HG02610 (cell line): ENCODE measurements at regions not wholly inside any gene's neighbourhood (a gene's known extent, or its start where the extent isn't known, plus 50 kb on each side); places are given as distances from the start of the nearest gene placed in this dataset.

Source experiments
- ATAC-seq: cut with Tn5 transposase; IDR thresholded peaks from one replicate; pipeline ENCODE4 v1.9.1; 2021; ENCODE audit warnings: mild to moderate bottlenecking, moderate library complexity; ENCODE audit not compliant: unreplicated experiment

DNA sequence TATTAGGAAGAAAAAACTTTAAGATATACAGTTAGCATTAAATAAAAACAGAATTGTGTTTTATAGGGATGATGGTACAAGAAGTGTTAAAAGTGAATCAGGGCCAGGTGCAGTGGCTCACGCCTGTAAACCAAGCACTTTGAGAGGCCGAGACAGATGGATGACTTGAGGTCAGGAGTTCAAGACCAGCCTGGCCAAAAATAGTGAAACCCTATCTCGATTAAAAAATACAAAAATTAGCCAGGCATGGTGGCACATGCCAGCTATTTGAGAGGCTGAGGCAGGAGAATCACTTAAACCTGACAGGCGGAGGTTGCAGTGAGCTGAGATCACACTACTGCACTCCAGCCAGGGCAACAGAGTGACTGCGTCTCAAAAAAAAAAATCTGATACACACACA, 282.9 kb upstream of the ATP10B start:
- no peak for ATAC-seq

- no peak for ATAC-seq
Observed at GRCh38 chr5:161134083-161134482, 282.1 kb upstream of the ATP10B start.

- no peak for ATAC-seq
Observed at GRCh38 chr5:161115941-161116340, 263.9 kb upstream of the ATP10B start.

- ATAC-seq, result no peak
Observed at GRCh38 chr5:161112371-161112770, 260.4 kb upstream of the ATP10B start.

DNA sequence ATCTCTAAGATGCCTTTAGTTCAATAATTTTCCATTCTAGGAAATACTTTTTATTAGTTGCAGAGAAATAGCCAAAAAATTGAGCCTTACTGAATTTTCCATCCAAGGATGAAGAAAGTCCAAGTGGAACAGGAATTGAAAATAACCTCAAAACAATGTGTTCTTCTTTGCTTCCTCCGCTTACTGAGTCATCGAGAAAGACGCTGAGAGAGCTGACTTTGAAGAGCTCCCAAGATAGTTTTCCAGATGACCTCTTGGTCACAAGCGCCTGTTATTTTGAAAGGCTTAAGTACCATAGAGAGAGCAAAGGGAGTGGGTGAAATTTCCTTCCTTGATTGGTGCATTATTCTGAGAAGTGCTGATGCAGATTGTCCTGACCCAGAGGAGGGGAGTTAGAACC, 253.5 kb upstream of the ATP10B start:
- no peak for ATAC-seq

- ATAC-seq, result no peak
Observed at GRCh38 chr5:161098516-161098915, 246.5 kb upstream of the ATP10B start.

DNA sequence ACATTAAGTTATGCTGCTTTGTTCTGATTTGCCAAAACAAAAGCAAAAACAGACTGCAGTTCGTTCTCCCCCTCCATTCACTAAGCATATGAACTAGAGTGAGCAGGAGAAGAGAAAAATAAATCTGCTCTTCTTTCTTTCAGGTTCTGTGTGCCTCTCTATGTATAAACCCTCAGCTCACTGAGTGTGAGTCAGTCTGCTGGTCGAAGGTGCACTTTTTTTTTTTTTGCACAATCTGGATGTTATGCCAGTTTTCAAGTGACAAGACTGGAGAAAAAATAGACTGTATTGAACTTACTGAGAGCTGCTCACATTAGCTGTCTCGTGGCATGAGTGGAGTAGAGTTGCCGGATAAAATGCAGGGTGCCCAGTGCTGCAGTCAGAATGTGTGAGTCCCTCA, 244.6 kb upstream of the ATP10B start:
- ATAC-seq, result no peak

GRCh38 chr5:161095953-161096352, 243.9 kb upstream of the ATP10B start:
- ATAC-seq, result no peak

- no peak for ATAC-seq
Observed at GRCh38 chr5:161094411-161094810, 242.4 kb upstream of the ATP10B start.

DNA sequence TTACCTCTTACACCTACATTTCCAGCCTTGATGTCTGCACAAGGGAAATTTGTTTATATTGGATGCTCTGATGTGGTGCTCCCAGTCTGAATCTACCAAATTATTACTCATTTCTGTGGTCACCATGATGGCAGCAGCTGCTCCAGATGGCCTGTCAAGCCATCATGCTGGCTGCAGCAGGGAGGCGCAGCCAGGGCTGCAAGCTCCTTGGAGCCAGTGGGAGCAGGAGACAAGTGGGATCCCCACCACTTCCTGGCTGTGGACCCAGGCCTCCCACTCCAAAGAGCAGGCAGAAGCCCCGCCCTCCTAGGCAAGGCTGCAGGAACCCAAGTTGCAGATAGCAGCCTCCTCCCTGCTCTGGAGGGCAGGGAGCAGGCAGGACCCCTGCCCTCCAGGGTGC, 241.1 kb upstream of the ATP10B start:
- no peak for ATAC-seq

GRCh38 chr5:161089569-161089968, 237.6 kb upstream of the ATP10B start:
- no peak for ATAC-seq

DNA sequence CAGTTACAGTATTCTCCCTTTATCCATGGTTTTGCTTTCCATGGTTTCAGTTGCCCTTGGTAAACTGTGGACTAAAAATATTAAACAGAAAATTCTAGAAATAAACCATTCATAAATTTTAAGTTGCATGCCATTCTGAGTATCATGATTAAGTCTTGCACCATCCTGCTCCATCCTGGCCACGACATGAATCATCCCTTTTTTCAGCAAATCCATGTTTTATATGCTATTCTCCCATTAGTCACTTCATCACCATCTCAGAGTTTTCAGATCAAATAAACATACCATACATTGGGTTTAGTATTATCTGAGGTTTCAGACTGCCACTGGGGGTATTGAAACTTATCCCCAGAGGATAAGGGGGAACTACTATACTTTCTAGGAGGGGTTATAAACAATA, 234.4 kb upstream of the ATP10B start:
- ATAC-seq, result no peak

GRCh38 chr5:161085056-161085455, 233.0 kb upstream of the ATP10B start:
- ATAC-seq, result no peak

GRCh38 chr5:161084115-161084514, 232.1 kb upstream of the ATP10B start:
- ATAC-seq, result no peak

DNA sequence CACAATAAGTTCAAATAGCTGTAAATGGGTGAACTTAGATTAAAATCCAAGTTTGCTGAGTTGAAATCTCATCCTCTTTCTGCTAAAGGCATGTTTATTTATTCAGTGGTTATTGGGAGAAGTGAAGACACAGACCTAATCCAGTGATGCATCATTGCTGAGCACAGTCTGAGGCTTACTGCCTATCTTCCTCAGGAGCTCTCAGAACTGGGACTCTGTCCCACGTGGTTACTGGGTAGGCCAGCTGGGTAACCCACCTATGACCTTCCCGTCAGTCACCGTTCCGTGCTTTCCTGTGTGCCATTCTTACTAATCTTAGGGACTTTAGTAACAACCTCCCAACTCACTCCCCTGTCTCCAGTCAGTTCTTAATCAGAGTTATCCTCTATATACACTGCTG, 226.8 kb upstream of the ATP10B start:
- no peak for ATAC-seq

GRCh38 chr5:161077936-161078545, 226.0 kb upstream of the ATP10B start:
- no peak for ATAC-seq

DNA sequence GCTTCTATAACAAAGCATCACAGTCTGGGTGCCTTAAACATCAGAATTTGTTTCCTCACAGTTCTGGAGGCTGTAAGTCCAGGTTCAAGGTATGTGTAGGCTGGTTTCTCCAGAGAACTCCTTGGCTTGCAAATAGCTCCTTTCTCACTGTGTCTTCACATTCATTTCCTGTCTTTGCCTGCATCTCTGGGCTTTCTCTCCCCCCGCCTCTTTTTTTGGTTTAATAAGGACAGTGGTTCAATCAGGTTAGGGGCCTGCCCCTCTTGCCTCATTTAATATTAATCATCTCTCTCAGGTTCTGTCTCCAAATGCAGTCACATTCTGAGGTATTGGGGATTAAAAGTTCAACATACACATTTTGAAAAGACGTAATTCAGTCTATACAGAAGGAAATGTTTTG, 225.5 kb upstream of the ATP10B start:
- no peak for ATAC-seq

DNA sequence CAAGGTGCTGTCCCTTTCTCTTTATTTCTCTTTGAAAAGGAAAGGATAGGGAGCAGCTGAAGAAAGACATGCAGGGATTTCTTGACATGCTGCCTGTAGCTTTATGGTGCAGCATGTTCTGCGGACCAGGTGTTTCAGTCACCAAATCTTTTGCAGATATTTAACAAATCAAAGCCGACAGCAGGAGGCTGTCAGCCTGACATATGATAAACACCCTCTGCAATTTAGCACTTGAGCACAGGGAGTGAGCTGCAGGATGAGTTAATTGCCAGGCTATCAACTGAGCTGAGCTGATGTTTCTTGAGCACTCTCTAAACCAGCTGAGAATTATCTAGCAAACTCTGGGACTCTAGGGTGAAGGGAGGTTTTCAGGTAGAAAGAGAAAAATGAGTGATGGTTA, 212.8 kb upstream of the ATP10B start:
- ATAC-seq, result no peak

DNA sequence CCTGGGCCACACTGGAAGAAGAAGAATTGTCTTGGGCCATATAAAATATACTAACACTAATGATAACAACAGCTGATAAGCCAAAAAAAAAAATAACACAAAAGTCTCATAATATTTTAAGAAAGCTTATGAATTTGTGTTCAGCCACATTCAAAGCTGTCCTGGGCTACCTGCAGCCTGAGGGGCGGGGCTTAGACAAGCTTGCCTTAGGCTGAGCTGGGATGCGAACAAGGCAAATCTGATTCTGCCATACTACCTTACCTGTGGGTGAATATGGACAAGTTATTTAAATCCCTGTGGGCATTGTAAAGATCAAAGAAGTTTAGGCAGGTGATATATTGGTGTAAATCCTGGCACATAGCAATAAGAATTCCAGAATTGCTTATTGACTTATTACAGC, 212.3 kb upstream of the ATP10B start:
- ATAC-seq, result no peak

DNA sequence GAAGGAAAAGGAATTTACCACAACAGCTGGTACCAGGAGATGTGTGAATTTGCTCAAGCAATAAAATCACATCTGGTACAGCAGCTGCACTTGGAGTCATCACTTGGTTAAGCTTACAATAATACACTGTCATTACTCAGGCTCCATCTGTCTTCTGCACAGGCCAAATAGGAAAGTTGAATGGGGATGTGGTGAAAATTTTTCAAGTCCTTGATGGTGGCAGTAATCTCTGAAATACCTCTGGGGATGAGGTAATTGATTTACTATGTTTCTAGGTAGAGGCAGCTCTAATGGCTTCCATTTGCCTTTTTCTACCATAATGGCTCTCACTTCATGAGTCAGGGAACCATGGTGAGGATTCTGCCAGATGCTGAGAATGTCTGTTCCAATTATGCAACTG, 206.8 kb upstream of the ATP10B start:
- no peak for ATAC-seq

DNA sequence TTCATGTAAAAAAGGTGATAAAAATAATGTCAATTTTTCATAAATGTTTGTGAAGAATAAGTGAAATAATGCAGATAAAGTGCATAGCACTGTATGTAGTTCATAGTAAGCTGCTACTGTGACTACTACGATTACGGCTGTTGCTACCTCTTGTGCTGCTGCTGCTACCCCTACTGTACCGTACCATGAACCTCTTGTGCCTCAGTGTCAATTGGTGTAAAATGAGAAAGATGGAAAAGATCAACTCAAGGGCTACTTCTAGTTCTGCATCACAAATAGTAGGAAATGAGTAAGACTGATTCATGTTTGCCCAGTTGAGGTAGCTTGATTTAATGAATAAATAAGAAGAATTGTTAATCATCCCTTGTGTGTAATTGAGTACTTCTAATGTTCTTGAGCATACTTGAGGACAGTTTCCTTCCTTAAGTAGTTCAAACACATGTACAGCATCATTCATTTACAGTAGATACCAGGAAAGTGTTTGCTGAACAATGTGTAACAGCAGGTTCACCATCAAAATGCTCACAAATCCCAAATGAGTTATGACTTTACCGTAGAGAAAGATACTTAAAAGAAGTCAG, 200.0 kb upstream of the ATP10B start:
- ATAC-seq, result no peak

GRCh38 chr5:161047024-161047423, 195.0 kb upstream of the ATP10B start:
- no peak for ATAC-seq

GRCh38 chr5:161042862-161043261, 190.9 kb upstream of the ATP10B start:
- ATAC-seq, result no peak
